ENCODE measurements at regions not wholly inside any gene's neighbourhood (a gene's known extent, or its start where the extent isn't known, plus 50 kb on each side); places are given as distances from the start of the nearest gene placed in this dataset.

DNA sequence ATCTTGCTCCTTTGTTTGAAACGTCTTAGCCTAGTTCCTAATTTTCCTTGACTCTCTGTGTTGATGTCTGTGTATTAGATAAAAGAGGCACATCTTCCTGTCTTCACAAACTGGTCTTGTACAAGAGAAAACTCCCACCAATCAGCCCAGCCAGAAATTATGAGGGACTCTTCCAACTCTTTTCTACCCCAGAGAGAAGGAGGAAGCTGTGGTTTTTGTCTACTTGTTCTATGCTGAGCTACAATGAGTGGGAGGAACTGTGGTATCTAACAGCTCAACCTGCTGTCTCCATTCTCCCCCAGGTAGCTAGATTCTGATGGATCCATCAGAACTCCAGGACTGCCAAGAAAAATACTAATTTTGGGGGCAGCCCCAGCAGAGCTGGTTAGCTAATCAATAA is 392.5 kb downstream of the HS3ST3B1 start (continued):
- TF ChIP-seq EWSR1 (IDR thresholded peaks at IDR 0.05; ENCODE audit: borderline replicate concordance, low read depth, partially characterized antibody): no peak
- TF ChIP-seq, protein P1, sequence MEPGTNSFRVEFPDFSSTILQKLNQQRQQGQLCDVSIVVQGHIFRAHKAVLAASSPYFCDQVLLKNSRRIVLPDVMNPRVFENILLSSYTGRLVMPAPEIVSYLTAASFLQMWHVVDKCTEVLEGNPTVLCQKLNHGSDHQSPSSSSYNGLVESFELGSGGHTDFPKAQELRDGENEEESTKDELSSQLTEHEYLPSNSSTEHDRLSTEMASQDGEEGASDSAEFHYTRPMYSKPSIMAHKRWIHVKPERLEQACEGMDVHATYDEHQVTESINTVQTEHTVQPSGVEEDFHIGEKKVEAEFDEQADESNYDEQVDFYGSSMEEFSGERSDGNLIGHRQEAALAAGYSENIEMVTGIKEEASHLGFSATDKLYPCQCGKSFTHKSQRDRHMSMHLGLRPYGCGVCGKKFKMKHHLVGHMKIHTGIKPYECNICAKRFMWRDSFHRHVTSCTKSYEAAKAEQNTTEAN (CRISPR knock-in tag; IDR thresholded peaks at IDR 0.05): no peak
- TF ChIP-seq NFXL1 (CRISPR knock-in tag; IDR thresholded peaks at IDR 0.05): no peak
- TF ChIP-seq FUS (optimal IDR thresholded peaks at IDR 0.05; ENCODE audit: low read depth, low read length): no peak
- no peak for TF ChIP-seq FOXA1 (IDR thresholded peaks at IDR 0.05; ENCODE audit: borderline replicate concordance)
- TF ChIP-seq, protein P2, sequence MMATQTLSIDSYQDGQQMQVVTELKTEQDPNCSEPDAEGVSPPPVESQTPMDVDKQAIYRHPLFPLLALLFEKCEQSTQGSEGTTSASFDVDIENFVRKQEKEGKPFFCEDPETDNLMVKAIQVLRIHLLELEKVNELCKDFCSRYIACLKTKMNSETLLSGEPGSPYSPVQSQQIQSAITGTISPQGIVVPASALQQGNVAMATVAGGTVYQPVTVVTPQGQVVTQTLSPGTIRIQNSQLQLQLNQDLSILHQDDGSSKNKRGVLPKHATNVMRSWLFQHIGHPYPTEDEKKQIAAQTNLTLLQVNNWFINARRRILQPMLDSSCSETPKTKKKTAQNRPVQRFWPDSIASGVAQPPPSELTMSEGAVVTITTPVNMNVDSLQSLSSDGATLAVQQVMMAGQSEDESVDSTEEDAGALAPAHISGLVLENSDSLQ (IDR thresholded peaks at IDR 0.05): no peak
- TF ChIP-seq ZNF23 (CRISPR knock-in tag; IDR thresholded peaks at IDR 0.05): no peak
- no peak for TF ChIP-seq ERF (CRISPR knock-in tag; IDR thresholded peaks at IDR 0.05)

DNA sequence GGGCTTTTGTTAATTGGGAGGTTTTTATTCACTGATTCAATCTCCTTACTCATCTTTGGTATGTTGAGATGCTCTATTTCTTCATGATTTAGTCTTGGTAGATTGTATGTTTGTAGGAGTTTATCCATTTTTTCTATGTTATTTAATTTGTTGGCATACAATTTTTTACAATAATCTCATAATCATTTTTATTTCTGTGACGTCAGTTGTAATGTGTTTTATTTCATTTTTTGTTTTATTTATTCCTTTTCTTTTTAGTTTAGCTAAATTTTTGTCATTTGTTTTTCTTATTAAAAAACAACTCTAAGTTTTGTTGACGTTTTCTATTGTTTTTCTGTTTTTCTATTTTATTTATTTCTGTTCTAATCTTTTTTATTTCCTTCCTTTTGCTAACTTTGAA is 389.8 kb downstream of the HS3ST3B1 start:
- intact Hi-C loops (cut with micrococcal nuclease): no loop called here
- CTCF ChIA-PET (ENCODE audit: low intra/inter-chr PET ratio): no interaction called here
- TF ChIP-seq, protein P3, sequence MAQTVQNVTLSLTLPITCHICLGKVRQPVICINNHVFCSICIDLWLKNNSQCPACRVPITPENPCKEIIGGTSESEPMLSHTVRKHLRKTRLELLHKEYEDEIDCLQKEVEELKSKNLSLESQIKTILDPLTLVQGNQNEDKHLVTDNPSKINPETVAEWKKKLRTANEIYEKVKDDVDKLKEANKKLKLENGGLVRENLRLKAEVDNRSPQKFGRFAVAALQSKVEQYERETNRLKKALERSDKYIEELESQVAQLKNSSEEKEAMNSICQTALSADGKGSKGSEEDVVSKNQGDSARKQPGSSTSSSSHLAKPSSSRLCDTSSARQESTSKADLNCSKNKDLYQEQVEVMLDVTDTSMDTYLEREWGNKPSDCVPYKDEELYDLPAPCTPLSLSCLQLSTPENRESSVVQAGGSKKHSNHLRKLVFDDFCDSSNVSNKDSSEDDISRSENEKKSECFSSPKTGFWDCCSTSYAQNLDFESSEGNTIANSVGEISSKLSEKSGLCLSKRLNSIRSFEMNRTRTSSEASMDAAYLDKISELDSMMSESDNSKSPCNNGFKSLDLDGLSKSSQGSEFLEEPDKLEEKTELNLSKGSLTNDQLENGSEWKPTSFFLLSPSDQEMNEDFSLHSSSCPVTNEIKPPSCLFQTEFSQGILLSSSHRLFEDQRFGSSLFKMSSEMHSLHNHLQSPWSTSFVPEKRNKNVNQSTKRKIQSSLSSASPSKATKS (CRISPR knock-in tag; IDR thresholded peaks at IDR 0.05): no peak
- TF ChIP-seq, protein P4, sequence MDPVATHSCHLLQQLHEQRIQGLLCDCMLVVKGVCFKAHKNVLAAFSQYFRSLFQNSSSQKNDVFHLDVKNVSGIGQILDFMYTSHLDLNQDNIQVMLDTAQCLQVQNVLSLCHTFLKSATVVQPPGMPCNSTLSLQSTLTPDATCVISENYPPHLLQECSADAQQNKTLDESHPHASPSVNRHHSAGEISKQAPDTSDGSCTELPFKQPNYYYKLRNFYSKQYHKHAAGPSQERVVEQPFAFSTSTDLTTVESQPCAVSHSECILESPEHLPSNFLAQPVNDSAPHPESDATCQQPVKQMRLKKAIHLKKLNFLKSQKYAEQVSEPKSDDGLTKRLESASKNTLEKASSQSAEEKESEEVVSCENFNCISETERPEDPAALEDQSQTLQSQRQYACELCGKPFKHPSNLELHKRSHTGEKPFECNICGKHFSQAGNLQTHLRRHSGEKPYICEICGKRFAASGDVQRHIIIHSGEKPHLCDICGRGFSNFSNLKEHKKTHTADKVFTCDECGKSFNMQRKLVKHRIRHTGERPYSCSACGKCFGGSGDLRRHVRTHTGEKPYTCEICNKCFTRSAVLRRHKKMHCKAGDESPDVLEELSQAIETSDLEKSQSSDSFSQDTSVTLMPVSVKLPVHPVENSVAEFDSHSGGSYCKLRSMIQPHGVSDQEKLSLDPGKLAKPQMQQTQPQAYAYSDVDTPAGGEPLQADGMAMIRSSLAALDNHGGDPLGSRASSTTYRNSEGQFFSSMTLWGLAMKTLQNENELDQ (CRISPR knock-in tag; IDR thresholded peaks at IDR 0.05; ENCODE audit: borderline replicate concordance): no peak

More for the DNA sequence above, 389.8 kb downstream of the HS3ST3B1 start:
- H3K27ac ChIP-seq (ENCODE audit: extremely low read depth, low read depth, low read length): no peak overlapping the region
- no peaks in the 10 kb centered on the region for H3K9me1 ChIP-seq (ENCODE audit: control insufficient read depth, insufficient read depth, low read length)
- H3K9ac ChIP-seq (ENCODE audit: insufficient read depth in 1 of 2, low read depth in 2 of 2, low read length in 2 of 2): no peak overlapping the region
- no peak overlapping the region for H3K4me3 ChIP-seq
- POLR2A ChIA-PET: no interaction called here
- no TSS peak for BruUV-seq (replicated peaks)
- H3K9me3 ChIP-seq (replicated peaks; ENCODE audit: control insufficient read depth, insufficient read depth, low read depth, low read length): no peaks in the 10 kb centered on the region
- no peak overlapping the region for H3K4me2 ChIP-seq (ENCODE audit: insufficient read depth, low read length)
- no peaks in the 10 kb centered on the region for H4K20me1 ChIP-seq (replicated peaks; ENCODE audit: control insufficient read depth, insufficient read depth, low read length)
- no peak for FAIRE-seq
- ATAC-seq: no peak
- H3K4me1 ChIP-seq (replicated peaks in 1 of 2; ENCODE audit: control insufficient read depth in 2 of 2, insufficient read depth in 2 of 2, low read length in 2 of 2): no peaks in the 10 kb centered on the region
- H2AFZ ChIP-seq (ENCODE audit: low read depth, low read length): no peak overlapping the region
- in situ Hi-C loops (cut with MboI): no loop called here
- H3K27me3 ChIP-seq (ENCODE audit: control insufficient read depth in 2 of 2, insufficient read depth in 2 of 2, low read length in 2 of 2): no peaks in the 10 kb centered on the region
- no peak for DNase-seq (ENCODE audit: extremely low read depth in 1 of 4, low spot score in 3 of 4)
- no peaks in the 10 kb centered on the region for H3K36me3 ChIP-seq (ENCODE audit: control insufficient read depth, insufficient read depth, low read length)
- H3K79me2 ChIP-seq (ENCODE audit: control insufficient read depth, insufficient read depth, low read length): no peaks in the 10 kb centered on the region
- 0% methylated on average over 2 of the region's 2 CpGs for WGBS (ENCODE audit: insufficient coverage, low coverage, missing lambda C conversion rate)
